ENCODE measurements at regions not wholly inside any gene's neighbourhood (a gene's known extent, or its start where the extent isn't known, plus 50 kb on each side); places are given as distances from the start of the nearest gene placed in this dataset.

DNA sequence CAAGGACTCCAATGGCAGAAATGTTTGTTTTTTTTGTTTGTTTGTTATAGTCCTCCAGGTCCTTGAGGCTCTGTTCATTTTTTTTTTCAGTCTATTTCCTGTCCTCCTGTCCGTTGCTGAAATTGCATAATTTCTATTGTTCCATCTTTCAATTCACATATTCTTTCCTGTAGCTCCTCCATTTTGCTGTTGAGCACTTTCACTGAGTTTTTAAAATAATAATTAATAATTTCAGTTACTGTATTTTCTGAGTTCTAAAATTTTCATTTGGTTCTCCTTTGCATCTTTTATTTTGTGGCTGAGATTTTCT, 202.3 kb upstream of the AGR3 start:
- TF ChIP-seq, protein P1, sequence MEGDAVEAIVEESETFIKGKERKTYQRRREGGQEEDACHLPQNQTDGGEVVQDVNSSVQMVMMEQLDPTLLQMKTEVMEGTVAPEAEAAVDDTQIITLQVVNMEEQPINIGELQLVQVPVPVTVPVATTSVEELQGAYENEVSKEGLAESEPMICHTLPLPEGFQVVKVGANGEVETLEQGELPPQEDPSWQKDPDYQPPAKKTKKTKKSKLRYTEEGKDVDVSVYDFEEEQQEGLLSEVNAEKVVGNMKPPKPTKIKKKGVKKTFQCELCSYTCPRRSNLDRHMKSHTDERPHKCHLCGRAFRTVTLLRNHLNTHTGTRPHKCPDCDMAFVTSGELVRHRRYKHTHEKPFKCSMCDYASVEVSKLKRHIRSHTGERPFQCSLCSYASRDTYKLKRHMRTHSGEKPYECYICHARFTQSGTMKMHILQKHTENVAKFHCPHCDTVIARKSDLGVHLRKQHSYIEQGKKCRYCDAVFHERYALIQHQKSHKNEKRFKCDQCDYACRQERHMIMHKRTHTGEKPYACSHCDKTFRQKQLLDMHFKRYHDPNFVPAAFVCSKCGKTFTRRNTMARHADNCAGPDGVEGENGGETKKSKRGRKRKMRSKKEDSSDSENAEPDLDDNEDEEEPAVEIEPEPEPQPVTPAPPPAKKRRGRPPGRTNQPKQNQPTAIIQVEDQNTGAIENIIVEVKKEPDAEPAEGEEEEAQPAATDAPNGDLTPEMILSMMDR (IDR thresholded peaks at IDR 0.05; ENCODE audit: insufficient read depth, low read depth, low read length), result no peak
- TF ChIP-seq EZH2 (IDR thresholded peaks at IDR 0.05; ENCODE audit: insufficient read depth, low read length), result no peak
